Nephron (organoid): ENCODE measurements at regions not wholly inside any gene's neighbourhood (a gene's known extent, or its start where the extent isn't known, plus 50 kb on each side); places are given as distances from the start of the nearest gene placed in this dataset.

Experiments
- H3K27ac Mint-ChIP-seq, 3 experiments: 2 replicates each; pipeline ENCODE4 v1.8.0; 2020; ENCODE audit warnings: mixed read lengths in 3 of 3, mild to moderate bottlenecking in 2 of 3, moderate library complexity in 1 of 3
- H3K27me3 Mint-ChIP-seq: 2 replicates; pipeline ENCODE4 v1.8.0; 2021; ENCODE audit warnings: low read depth, mild to moderate bottlenecking, moderate library complexity, mixed read lengths
- H3K36me3 Mint-ChIP-seq: 2 replicates; pipeline ENCODE4 v1.8.0; 2020; ENCODE audit warnings: low read depth, mixed read lengths
- H3K4me1 Mint-ChIP-seq: 2 replicates; pipeline ENCODE4 v1.8.0; 2020; ENCODE audit warnings: mixed read lengths
- H3K4me3 Mint-ChIP-seq, 3 experiments: 2 replicates each; pipeline ENCODE4 v1.8.0; 2020; ENCODE audit warnings: mild to moderate bottlenecking in 3 of 3, mixed read lengths in 3 of 3, moderate library complexity in 2 of 3
- H3K9me3 Mint-ChIP-seq: 2 replicates; pipeline ENCODE4 v1.8.0; 2020; ENCODE audit warnings: mixed read lengths
- CTCF ChIP-seq, 3 experiments: fragments of 200-600 bp; sonication (generic); IDR thresholded peaks; one replicate each; pipeline ENCODE4 v1.5.0; 2021; ENCODE audit warnings: antibody characterized with exemption in 3 of 3; ENCODE audit not compliant: unreplicated experiment in 3 of 3

DNA sequence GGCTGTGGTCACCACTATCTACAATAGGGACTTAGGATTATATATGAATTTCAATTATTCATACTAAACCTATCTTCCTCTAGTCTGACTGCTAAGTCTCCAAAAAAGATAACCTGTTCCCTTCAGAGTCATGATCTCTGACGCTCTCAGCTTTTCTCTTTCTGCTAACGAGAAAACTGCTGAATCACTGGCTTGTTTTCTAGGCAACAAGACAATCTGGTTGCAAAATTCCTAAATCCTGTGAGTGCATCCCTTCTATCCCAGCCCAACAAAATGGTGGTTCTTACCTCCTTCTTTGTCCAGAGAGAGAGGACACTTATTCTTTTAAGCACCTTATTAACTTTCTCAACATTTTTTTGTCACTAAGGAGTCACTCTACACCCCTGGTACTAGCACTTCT is 312.3 kb upstream of the PKDCC start:
- H3K36me3 Mint-ChIP-seq: no peaks in the 10 kb centered on the region
- H3K27me3 Mint-ChIP-seq: no peaks in the 10 kb centered on the region
- no peaks in the 10 kb centered on the region for H3K9me3 Mint-ChIP-seq
- no peak overlapping the region for H3K4me3 Mint-ChIP-seq
- no peak for TF ChIP-seq CTCF (IDR thresholded peaks at IDR 0.05; ENCODE audit: unreplicated experiment in 3 of 3)
- peaks cover 15% of the 10 kb centered on the region for H3K4me1 Mint-ChIP-seq
- H3K27ac Mint-ChIP-seq: peak overlapping the region in 2 of 3 experiments; percentile 3 to 32

DNA sequence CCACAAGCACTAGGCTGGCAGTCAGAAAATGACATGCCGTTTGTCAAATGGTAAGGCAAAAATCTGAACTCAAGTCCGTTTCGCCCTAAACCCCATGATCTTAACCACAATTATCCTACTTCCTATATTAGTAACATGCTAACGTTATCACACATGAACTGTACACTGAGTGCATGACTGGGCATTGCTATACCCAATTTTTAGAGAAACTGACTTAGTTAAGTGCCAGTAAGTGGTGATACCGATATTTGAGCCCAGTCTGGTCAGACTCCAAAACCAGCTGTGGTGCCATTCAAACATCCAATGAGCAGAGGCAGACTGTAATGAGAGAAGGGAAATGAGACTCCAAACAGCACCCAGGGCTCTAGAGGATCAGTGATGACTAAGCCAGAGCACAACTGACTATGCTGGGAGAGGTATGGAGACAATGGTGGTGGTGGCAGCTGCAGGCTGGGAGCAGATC is 311.7 kb upstream of the PKDCC start:
- no peaks in the 10 kb centered on the region for H3K27me3 Mint-ChIP-seq
- no peak overlapping the region for H3K4me3 Mint-ChIP-seq
- no peaks in the 10 kb centered on the region for H3K9me3 Mint-ChIP-seq
- no peaks in the 10 kb centered on the region for H3K36me3 Mint-ChIP-seq
- TF ChIP-seq CTCF (IDR thresholded peaks at IDR 0.05; ENCODE audit: unreplicated experiment in 3 of 3): no peak
- H3K4me1 Mint-ChIP-seq: peaks cover 15% of the 10 kb centered on the region
- H3K27ac Mint-ChIP-seq: peak overlapping the region; percentile 12 to 73 (median 27)

GRCh38 chr2:41736586-41736985 is 311.2 kb upstream of the PKDCC start:
- TF ChIP-seq CTCF (IDR thresholded peaks at IDR 0.05; ENCODE audit: unreplicated experiment in 3 of 3): no peak
- no peaks in the 10 kb centered on the region for H3K36me3 Mint-ChIP-seq
- H3K4me3 Mint-ChIP-seq: no peak overlapping the region
- no peaks in the 10 kb centered on the region for H3K9me3 Mint-ChIP-seq
- H3K4me1 Mint-ChIP-seq: peaks cover 15% of the 10 kb centered on the region
- H3K27me3 Mint-ChIP-seq: no peaks in the 10 kb centered on the region
- H3K27ac Mint-ChIP-seq: peak overlapping the region; percentile 12 to 73 (median 27)

DNA sequence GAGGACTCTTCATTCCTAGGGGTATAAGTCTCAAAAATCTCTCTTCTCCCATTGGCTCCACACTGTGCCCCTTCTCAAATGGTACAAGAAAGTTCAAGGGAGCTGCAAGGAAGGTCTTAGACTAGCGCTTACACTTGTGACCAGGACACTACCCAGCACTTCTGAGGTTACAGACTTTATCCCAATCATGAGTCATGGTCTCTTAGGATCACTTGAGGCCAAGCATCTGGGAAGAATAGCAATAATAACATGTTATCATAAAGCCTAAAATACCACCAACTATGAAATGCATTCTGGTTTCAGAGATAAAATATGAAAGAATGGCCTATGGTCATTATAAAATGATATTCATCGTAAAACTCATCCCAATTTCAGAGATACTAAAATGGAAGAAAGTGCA is 309.9 kb upstream of the PKDCC start:
- no peak for TF ChIP-seq CTCF (IDR thresholded peaks at IDR 0.05; ENCODE audit: unreplicated experiment in 3 of 3)
- Mint-ChIP-seq H3K27ac (no peak overlapping the region), H3K9me3 (peaks cover 3% of the 10 kb centered on the region), H3K4me3 (no peak overlapping the region), H3K27me3 (no peaks in the 10 kb centered on the region), H3K36me3 (no peaks in the 10 kb centered on the region), H3K4me1 (peaks cover 20% of the 10 kb centered on the region)

GRCh38 chr2:41741951-41742595 is 305.7 kb upstream of the PKDCC start:
- H3K4me1 Mint-ChIP-seq: peaks cover 9% of the 10 kb centered on the region
- peaks cover 10% of the 10 kb centered on the region for H3K9me3 Mint-ChIP-seq
- no peak overlapping the region for H3K4me3 Mint-ChIP-seq
- TF ChIP-seq CTCF (IDR thresholded peaks at IDR 0.05; ENCODE audit: unreplicated experiment in 3 of 3): no peak
- H3K27ac Mint-ChIP-seq: peak overlapping the region; percentile 39 to 53 (median 42)
- H3K27me3 Mint-ChIP-seq: no peaks in the 10 kb centered on the region
- no peaks in the 10 kb centered on the region for H3K36me3 Mint-ChIP-seq

- Mint-ChIP-seq H3K9me3 (peaks cover 10% of the 10 kb centered on the region), H3K27ac (no peak overlapping the region), H3K4me3 (no peak overlapping the region), H3K27me3 (no peaks in the 10 kb centered on the region), H3K36me3 (no peaks in the 10 kb centered on the region), H3K4me1 (peaks cover 5% of the 10 kb centered on the region)
- no peak for TF ChIP-seq CTCF (IDR thresholded peaks at IDR 0.05; ENCODE audit: unreplicated experiment in 3 of 3)
These were observed 304.5 kb upstream of the PKDCC start for GRCh38 chr2:41743324-41743723.
